Esophagus muscularis mucosa (tissue), 4 donors: ENCODE measurements at regions not wholly inside any gene's neighbourhood (a gene's known extent, or its start where the extent isn't known, plus 50 kb on each side); places are given as distances from the start of the nearest gene placed in this dataset.

Experiments used
- EP300 ChIP-seq: sonication (generic); formaldehyde crosslinking; IDR thresholded peaks from one replicate; pipeline ENCODE4 v1.6.1; 2017; ENCODE audit warnings: antibody characterized with exemption
- POLR2A ChIP-seq: fragments of 450-650 bp; IDR thresholded peaks from one replicate; pipeline ENCODE4 v1.6.1; 2017; ENCODE audit warnings: antibody characterized with exemption, moderate library complexity, mild to moderate bottlenecking, low read depth
- TF ChIP-seq, protein P1 (sequence below), 3 experiments: fragments of 200-600 bp in 2 of 3; fragments of 450-650 bp in 1 of 3; sonication (generic) in 2 of 3; IDR thresholded peaks; one replicate each; pipeline ENCODE4 v1.5.1; 2017 to 2019; ENCODE audit warnings: antibody characterized with exemption in 3 of 3, mild to moderate bottlenecking in 2 of 3, moderate library complexity in 1 of 3

DNA sequence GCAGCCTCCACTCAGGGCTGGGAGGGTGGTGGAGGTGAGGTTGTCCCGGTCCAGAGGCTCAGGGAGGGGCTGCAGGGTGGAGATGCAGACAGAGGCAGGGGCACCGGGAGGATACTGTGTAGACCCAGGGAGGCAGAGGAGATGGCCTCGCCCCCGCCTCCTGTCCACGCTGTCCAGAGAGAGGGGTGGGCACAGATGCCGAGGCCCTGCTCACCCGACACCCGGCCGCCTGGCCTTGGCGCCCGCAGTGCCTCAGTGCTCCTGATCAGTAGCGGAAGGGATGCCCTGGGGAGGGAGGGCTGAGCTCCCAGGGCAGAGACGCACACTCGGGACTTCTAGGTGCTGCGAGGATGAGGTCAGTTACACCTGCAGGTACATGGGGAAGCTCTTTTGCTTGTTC lies 102.7 kb upstream of the TTC34 start:
- TF ChIP-seq, protein P1, sequence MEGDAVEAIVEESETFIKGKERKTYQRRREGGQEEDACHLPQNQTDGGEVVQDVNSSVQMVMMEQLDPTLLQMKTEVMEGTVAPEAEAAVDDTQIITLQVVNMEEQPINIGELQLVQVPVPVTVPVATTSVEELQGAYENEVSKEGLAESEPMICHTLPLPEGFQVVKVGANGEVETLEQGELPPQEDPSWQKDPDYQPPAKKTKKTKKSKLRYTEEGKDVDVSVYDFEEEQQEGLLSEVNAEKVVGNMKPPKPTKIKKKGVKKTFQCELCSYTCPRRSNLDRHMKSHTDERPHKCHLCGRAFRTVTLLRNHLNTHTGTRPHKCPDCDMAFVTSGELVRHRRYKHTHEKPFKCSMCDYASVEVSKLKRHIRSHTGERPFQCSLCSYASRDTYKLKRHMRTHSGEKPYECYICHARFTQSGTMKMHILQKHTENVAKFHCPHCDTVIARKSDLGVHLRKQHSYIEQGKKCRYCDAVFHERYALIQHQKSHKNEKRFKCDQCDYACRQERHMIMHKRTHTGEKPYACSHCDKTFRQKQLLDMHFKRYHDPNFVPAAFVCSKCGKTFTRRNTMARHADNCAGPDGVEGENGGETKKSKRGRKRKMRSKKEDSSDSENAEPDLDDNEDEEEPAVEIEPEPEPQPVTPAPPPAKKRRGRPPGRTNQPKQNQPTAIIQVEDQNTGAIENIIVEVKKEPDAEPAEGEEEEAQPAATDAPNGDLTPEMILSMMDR (IDR thresholded peaks at IDR 0.05), result no peak
- TF ChIP-seq POLR2A (no peak), EP300 (no peak)
